K562 (cell line): ENCODE measurements at regions not wholly inside any gene's neighbourhood (a gene's known extent, or its start where the extent isn't known, plus 50 kb on each side); places are given as distances from the start of the nearest gene placed in this dataset.

Experiments used
- ATAC-seq: fragments of 200-7000 bp; cut with Tn5 transposase; 3 replicates; pipeline ENCODE4 v1.9.1; 2020; ENCODE audit warnings: moderate library complexity
- BruUV-seq: library from RNA; stranded (reverse); fragments of 400-500 nt; replicated peaks from 2 replicates; lab custom pipeline; 2021; lab: Mats Ljungman, UMichigan
- CTCF ChIA-PET: fragments of 300-600 bp; formaldehyde crosslinking; extraction: SDS; loops from one replicate; lab custom pipeline; 2021; ENCODE audit warnings: low intra/inter-chr PET ratio; lab: Yijun Ruan, JAX
- POLR2A ChIA-PET: fragments of 300-600, 350-650 bp; sonication (Branson Sonifier 250); formaldehyde crosslinking; extraction: SDS; loops from one replicate; lab custom pipeline; 2021; ENCODE audit warnings: antibody characterized with exemption, inconsistent platforms; lab: Yijun Ruan, JAX
- DNase-seq, 4 experiments: peaks; one replicate each; pipeline versions ENCODE4 v3.0.0 to v3.0.0-alpha.2; 2011 to 2018; ENCODE audit warnings: low spot score in 3 of 4, mixed read lengths in 3 of 4; ENCODE audit errors: extremely low read depth in 1 of 4
- FAIRE-seq: peaks from 2 replicates; lab custom pipeline; 2011; peaks lifted over from hg19 to GRCh38; lab: Jason Lieb, UNC
- H2AFZ ChIP-seq: 2 replicates; pipeline ENCODE4 v1.6.0; 2011; ENCODE audit warnings: low read depth, low read length, control low read depth, inconsistent platforms
- H3K27ac ChIP-seq: fragments of 200-600 bp; 3 replicates; pipeline ENCODE4 v1.8.0; 2011; ENCODE audit warnings: low read depth, mild to moderate bottlenecking, control low read depth, inconsistent platforms, low read length, moderate library complexity, mixed read lengths; ENCODE audit errors: extremely low read depth
- H3K27me3 ChIP-seq, 2 experiments: fragments of 300-600 bp in 1 of 2; 2 replicates in 1 of 2; 3 replicates in 1 of 2; pipeline versions ENCODE4 v1.6.0 to v1.8.0; 2011; ENCODE audit warnings: inconsistent platforms in 2 of 2, low read length in 2 of 2, mild to moderate bottlenecking in 1 of 2, mixed read lengths in 1 of 2, moderate library complexity in 1 of 2; ENCODE audit not compliant: control insufficient read depth in 2 of 2, insufficient read depth in 2 of 2
- H3K36me3 ChIP-seq: fragments of 300-600 bp; 3 replicates; pipeline ENCODE4 v1.8.0; 2011; ENCODE audit warnings: mild to moderate bottlenecking, low read length, inconsistent platforms; ENCODE audit not compliant: control insufficient read depth, insufficient read depth
- H3K4me1 ChIP-seq, 2 experiments: fragments of 200-600 bp in 1 of 2; replicated peaks in 1 of 2; 2 replicates in 1 of 2; 3 replicates in 1 of 2; pipeline versions ENCODE4 v1.5.1 to v1.8.0; 2011; ENCODE audit warnings: inconsistent platforms in 2 of 2, low read length in 2 of 2, mild to moderate bottlenecking in 1 of 2, mixed read lengths in 1 of 2, moderate library complexity in 1 of 2; ENCODE audit not compliant: control insufficient read depth in 2 of 2, insufficient read depth in 2 of 2
- H3K4me2 ChIP-seq: 2 replicates; pipeline ENCODE4 v1.6.1; 2011; ENCODE audit warnings: low read length, control low read depth, inconsistent platforms, mixed read lengths; ENCODE audit not compliant: insufficient read depth
- H3K4me3 ChIP-seq: fragments of 200-600 bp; sonication (generic), shearing (Covaris generic); 2 replicates; pipeline ENCODE4 v1.5.1; 2016; ENCODE audit warnings: control low read depth, inconsistent platforms
- H3K79me2 ChIP-seq: fragments of 200-600 bp; 3 replicates; pipeline ENCODE4 v1.8.0; 2011; ENCODE audit warnings: low read length, inconsistent platforms; ENCODE audit not compliant: control insufficient read depth, insufficient read depth
- H3K9ac ChIP-seq, 2 experiments: 2 replicates each; pipeline versions ENCODE4 v1.6.0 to v1.6.1; 2011; ENCODE audit warnings: low read depth in 2 of 2, low read length in 2 of 2, control low read depth in 1 of 2, inconsistent platforms in 1 of 2, mild to moderate bottlenecking in 1 of 2, mixed read lengths in 1 of 2; ENCODE audit not compliant: insufficient read depth in 1 of 2
- H3K9me1 ChIP-seq: one replicate; pipeline ENCODE4 v1.6.0; 2011; ENCODE audit warnings: inconsistent platforms, mild to moderate bottlenecking, low read length, moderate library complexity; ENCODE audit not compliant: control insufficient read depth, insufficient read depth
- H3K9me3 ChIP-seq: replicated peaks from 2 replicates; pipeline ENCODE4 v1.5.1; 2011; ENCODE audit warnings: low read depth, low read length, inconsistent platforms; ENCODE audit not compliant: control insufficient read depth, insufficient read depth
- H4K20me1 ChIP-seq: replicated peaks from 2 replicates; pipeline ENCODE4 v1.6.1; 2011; ENCODE audit warnings: low read length, inconsistent platforms, mixed read lengths; ENCODE audit not compliant: control insufficient read depth, insufficient read depth
- HCFC1 ChIP-seq: IDR thresholded peaks from 2 replicates; pipeline ENCODE4 v1.6.1; 2012; ENCODE audit warnings: low read depth, low read length, improper control_type of control experiment
- ILF3 ChIP-seq: fragments of 450-650 bp; IDR thresholded peaks from 2 replicates; pipeline ENCODE4 v1.6.1; 2018; ENCODE audit warnings: antibody characterized with exemption, mild to moderate bottlenecking, moderate library complexity, borderline replicate concordance
- MXI1 ChIP-seq: IDR thresholded peaks from 2 replicates; pipeline ENCODE4 v1.6.1; 2011; ENCODE audit warnings: low read depth, mild to moderate bottlenecking, improper control_type of control experiment, low read length
- NCOA6 ChIP-seq: fragments of 450-650 bp; IDR thresholded peaks from 2 replicates; pipeline ENCODE4 v1.6.1; 2017; ENCODE audit warnings: mild to moderate bottlenecking
- PHB ChIP-seq: fragments of 250-450 bp; sonication (Bioruptor Pico); IDR thresholded peaks from 2 replicates; pipeline ENCODE4 v1.5.0; 2021
- SMARCA4 ChIP-seq: fragments of 450-650 bp; IDR thresholded peaks from 2 replicates; pipeline ENCODE4 v1.6.1; 2016
- STAG1 ChIP-seq: sonication (generic); formaldehyde crosslinking; IDR thresholded peaks from 2 replicates; pipeline ENCODE4 v1.5.0; 2020; ENCODE audit warnings: missing genetic modification reagents, borderline replicate concordance
- ZC3H11A ChIP-seq: IDR thresholded peaks from 2 replicates; pipeline ENCODE4 v1.6.1; 2012; ENCODE audit warnings: low read depth, low read length, improper control_type of control experiment
- ZNF174 ChIP-seq: fragments of 250-450 bp; sonication (Bioruptor Pico); IDR thresholded peaks from 2 replicates; pipeline ENCODE4 v1.4.0; 2020; ENCODE audit warnings: mild to moderate bottlenecking
- ZNF778 ChIP-seq: fragments of 450-650 bp; formaldehyde crosslinking; IDR thresholded peaks from 2 replicates; pipeline ENCODE4 v1.4.0; 2020; ENCODE audit warnings: mild to moderate bottlenecking, moderate library complexity
- WGBS: fragments of 100-300 bp; shearing (Covaris generic); methylation state at CpG from one replicate; pipeline ENCODE4 v1.1.6; 2016; ENCODE audit warnings: low coverage, mixed read lengths; ENCODE audit not compliant: insufficient coverage; ENCODE audit errors: missing lambda C conversion rate; 5-methylcytosine and 5-hydroxymethylcytosine counted together
- in situ Hi-C: fragments of 300-500 bp; cut with MboI; formaldehyde crosslinking; loops from 4 replicates; pipeline ENCODE4 v1.15.0; 2018; ENCODE audit warnings: inconsistent platforms, mixed read lengths
- intact Hi-C: fragments of 100-400 bp; cut with micrococcal nuclease; formaldehyde crosslinking; loops from 2 replicates; pipeline ENCODE4 v1.14.2; 2022
- TF ChIP-seq, protein P1 (sequence below): fragments of 450-650 bp; formaldehyde crosslinking; conservative IDR thresholded peaks from 2 replicates; pipeline ENCODE4 v1.4.0; 2022; ENCODE audit warnings: mild to moderate bottlenecking, missing genetic modification characterization
- TF ChIP-seq, protein P2 (sequence below), 2 experiments: fragments of 450-650 bp in 1 of 2; sonication (generic) in 1 of 2; formaldehyde crosslinking in 1 of 2; IDR thresholded peaks; 2 replicates each; pipeline versions ENCODE4 v1.7.1 to v1.9.0; 2016 to 2022; ENCODE audit warnings: inconsistent platforms in 1 of 2, mild to moderate bottlenecking in 1 of 2, missing genetic modification reagents in 1 of 2
- TF ChIP-seq, protein P3 (sequence below): fragments of 250-450 bp; sonication (Bioruptor Pico); IDR thresholded peaks from 2 replicates; pipeline ENCODE4 v1.8.0; 2021; ENCODE audit warnings: moderate library complexity, mild to moderate bottlenecking, inconsistent platforms

- intact Hi-C loops, result no loop called here
- TF ChIP-seq, protein P1, sequence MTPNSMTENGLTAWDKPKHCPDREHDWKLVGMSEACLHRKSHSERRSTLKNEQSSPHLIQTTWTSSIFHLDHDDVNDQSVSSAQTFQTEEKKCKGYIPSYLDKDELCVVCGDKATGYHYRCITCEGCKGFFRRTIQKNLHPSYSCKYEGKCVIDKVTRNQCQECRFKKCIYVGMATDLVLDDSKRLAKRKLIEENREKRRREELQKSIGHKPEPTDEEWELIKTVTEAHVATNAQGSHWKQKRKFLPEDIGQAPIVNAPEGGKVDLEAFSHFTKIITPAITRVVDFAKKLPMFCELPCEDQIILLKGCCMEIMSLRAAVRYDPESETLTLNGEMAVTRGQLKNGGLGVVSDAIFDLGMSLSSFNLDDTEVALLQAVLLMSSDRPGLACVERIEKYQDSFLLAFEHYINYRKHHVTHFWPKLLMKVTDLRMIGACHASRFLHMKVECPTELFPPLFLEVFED (CRISPR knock-in tag), result no peak
- TF ChIP-seq, protein P2, sequence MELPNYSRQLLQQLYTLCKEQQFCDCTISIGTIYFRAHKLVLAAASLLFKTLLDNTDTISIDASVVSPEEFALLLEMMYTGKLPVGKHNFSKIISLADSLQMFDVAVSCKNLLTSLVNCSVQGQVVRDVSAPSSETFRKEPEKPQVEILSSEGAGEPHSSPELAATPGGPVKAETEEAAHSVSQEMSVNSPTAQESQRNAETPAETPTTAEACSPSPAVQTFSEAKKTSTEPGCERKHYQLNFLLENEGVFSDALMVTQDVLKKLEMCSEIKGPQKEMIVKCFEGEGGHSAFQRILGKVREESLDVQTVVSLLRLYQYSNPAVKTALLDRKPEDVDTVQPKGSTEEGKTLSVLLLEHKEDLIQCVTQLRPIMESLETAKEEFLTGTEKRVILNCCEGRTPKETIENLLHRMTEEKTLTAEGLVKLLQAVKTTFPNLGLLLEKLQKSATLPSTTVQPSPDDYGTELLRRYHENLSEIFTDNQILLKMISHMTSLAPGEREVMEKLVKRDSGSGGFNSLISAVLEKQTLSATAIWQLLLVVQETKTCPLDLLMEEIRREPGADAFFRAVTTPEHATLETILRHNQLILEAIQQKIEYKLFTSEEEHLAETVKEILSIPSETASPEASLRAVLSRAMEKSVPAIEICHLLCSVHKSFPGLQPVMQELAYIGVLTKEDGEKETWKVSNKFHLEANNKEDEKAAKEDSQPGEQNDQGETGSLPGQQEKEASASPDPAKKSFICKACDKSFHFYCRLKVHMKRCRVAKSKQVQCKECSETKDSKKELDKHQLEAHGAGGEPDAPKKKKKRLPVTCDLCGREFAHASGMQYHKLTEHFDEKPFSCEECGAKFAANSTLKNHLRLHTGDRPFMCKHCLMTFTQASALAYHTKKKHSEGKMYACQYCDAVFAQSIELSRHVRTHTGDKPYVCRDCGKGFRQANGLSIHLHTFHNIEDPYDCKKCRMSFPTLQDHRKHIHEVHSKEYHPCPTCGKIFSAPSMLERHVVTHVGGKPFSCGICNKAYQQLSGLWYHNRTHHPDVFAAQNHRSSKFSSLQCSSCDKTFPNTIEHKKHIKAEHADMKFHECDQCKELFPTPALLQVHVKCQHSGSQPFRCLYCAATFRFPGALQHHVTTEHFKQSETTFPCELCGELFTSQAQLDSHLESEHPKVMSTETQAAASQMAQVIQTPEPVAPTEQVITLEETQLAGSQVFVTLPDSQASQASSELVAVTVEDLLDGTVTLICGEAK (IDR thresholded peaks at IDR 0.05), result no peak
- TF ChIP-seq, protein P2 (CRISPR knock-in tag; IDR thresholded peaks at IDR 0.05), result no peak
- TF ChIP-seq, protein P3, sequence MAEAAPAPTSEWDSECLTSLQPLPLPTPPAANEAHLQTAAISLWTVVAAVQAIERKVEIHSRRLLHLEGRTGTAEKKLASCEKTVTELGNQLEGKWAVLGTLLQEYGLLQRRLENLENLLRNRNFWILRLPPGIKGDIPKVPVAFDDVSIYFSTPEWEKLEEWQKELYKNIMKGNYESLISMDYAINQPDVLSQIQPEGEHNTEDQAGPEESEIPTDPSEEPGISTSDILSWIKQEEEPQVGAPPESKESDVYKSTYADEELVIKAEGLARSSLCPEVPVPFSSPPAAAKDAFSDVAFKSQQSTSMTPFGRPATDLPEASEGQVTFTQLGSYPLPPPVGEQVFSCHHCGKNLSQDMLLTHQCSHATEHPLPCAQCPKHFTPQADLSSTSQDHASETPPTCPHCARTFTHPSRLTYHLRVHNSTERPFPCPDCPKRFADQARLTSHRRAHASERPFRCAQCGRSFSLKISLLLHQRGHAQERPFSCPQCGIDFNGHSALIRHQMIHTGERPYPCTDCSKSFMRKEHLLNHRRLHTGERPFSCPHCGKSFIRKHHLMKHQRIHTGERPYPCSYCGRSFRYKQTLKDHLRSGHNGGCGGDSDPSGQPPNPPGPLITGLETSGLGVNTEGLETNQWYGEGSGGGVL (CRISPR knock-in tag), result no peak
- TF ChIP-seq MXI1 (no peak), ZNF778 (CRISPR knock-in tag) (no peak), ILF3 (no peak), STAG1 (CRISPR knock-in tag) (no peak), PHB (no peak), NCOA6 (no peak), HCFC1 (no peak), ZNF174 (CRISPR knock-in tag) (no peak), SMARCA4 (no peak), ZC3H11A (no peak)
Measured at GRCh38 chrX:127519323-127519722, 532.9 kb downstream of the ACTRT1 start.

More at GRCh38 chrX:127519323-127519722, 532.9 kb downstream of the ACTRT1 start:
- FAIRE-seq (no peak), DNase-seq (no peak), ATAC-seq (no peak)
- H4K20me1 ChIP-seq, result no peaks in the 10 kb centered on the region
- no peak overlapping the region for H2AFZ ChIP-seq
- no peaks in the 10 kb centered on the region for H3K27me3 ChIP-seq
- in situ Hi-C loops, result no loop called here
- POLR2A ChIA-PET, result no interaction called here
- H3K9me3 ChIP-seq, result no peaks in the 10 kb centered on the region
- no peaks in the 10 kb centered on the region for H3K79me2 ChIP-seq
- no peak overlapping the region for H3K4me2 ChIP-seq
- H3K36me3 ChIP-seq, result no peaks in the 10 kb centered on the region
- no peaks in the 10 kb centered on the region for H3K4me1 ChIP-seq
- BruUV-seq, result no TSS peak
- no peak overlapping the region for H3K27ac ChIP-seq
- H3K4me3 ChIP-seq, result no peak overlapping the region
- CTCF ChIA-PET, result no interaction called here
- no peaks in the 10 kb centered on the region for H3K9me1 ChIP-seq
- no peak overlapping the region for H3K9ac ChIP-seq
- WGBS, result 0% methylated on average over 4 of the region's 4 CpGs
